Large intestine (tissue), 3 donors: ENCODE measurements at regions not wholly inside any gene's neighbourhood (a gene's known extent, or its start where the extent isn't known, plus 50 kb on each side); places are given as distances from the start of the nearest gene placed in this dataset.
A peak's percentile ranks its signal among the peaks of the same experiment; 100 is the strongest.

Experiments
- DNase-seq, 2 donors: peaks; one replicate each; pipeline versions ENCODE4 v3.0.0 to v3.0.0-alpha.2; 2013
- H3K27ac ChIP-seq: one replicate; pipeline ENCODE4 v1.5.1; 2013; ENCODE audit warnings: low read length
- H3K27me3 ChIP-seq: 2 replicates; pipeline ENCODE4 v1.6.1; 2013; ENCODE audit warnings: low read length; ENCODE audit not compliant: control insufficient read depth, insufficient read depth
- H3K36me3 ChIP-seq: 2 replicates; pipeline ENCODE4 v1.6.1; 2013; ENCODE audit warnings: low read length; ENCODE audit not compliant: control insufficient read depth, insufficient read depth
- H3K4me1 ChIP-seq: one replicate; pipeline ENCODE4 v1.6.1; 2013; ENCODE audit warnings: low read length; ENCODE audit not compliant: control insufficient read depth, insufficient read depth
- H3K4me3 ChIP-seq: one replicate; pipeline ENCODE4 v1.5.1; 2013; ENCODE audit warnings: low read length
- H3K9me3 ChIP-seq: one replicate; pipeline ENCODE4 v1.6.1; 2013; ENCODE audit warnings: mild to moderate bottlenecking, low read depth, low read length, moderate library complexity; ENCODE audit not compliant: control insufficient read depth
- WGBS: methylation state at CpG from one replicate; pipeline ENCODE4 v1.1.5; 2013; ENCODE audit warnings: low lambda C conversion rate; ENCODE audit not compliant: insufficient coverage; 5-methylcytosine and 5-hydroxymethylcytosine counted together

- Histone ChIP-seq H3K27me3 (no peaks in the 10 kb centered on the region), H3K4me1 (no peaks in the 10 kb centered on the region), H3K9me3 (no peaks in the 10 kb centered on the region), H3K4me3 (no peak overlapping the region), H3K27ac (no peak overlapping the region), H3K36me3 (no peaks in the 10 kb centered on the region)
- DNase-seq: no peak
- WGBS: 71% methylated on average over 1 of the region's 3 CpGs
Observed at GRCh38 chr13:87867426-87867825, 196.3 kb downstream of the SLITRK5 start.

- Histone ChIP-seq H3K9me3 (no peaks in the 10 kb centered on the region), H3K4me1 (no peaks in the 10 kb centered on the region), H3K27ac (no peak overlapping the region), H3K27me3 (no peaks in the 10 kb centered on the region), H3K36me3 (no peaks in the 10 kb centered on the region), H3K4me3 (no peak overlapping the region)
- WGBS: 75% methylated on average over 1 of the region's 2 CpGs
- DNase-seq: no peak
Observed at GRCh38 chr13:87868731-87869130, 197.6 kb downstream of the SLITRK5 start.

- H3K27ac ChIP-seq: no peak overlapping the region
- no peaks in the 10 kb centered on the region for H3K27me3 ChIP-seq
- DNase-seq: no peak
- no peaks in the 10 kb centered on the region for H3K36me3 ChIP-seq
- H3K9me3 ChIP-seq: no peaks in the 10 kb centered on the region
- no peaks in the 10 kb centered on the region for H3K4me1 ChIP-seq
- WGBS: 70% methylated on average over 2 of the region's 2 CpGs
- no peak overlapping the region for H3K4me3 ChIP-seq
Observed at GRCh38 chr13:87872813-87873212, 201.6 kb downstream of the SLITRK5 start.

- WGBS: 50% methylated on average over 1 of the region's 2 CpGs
- Histone ChIP-seq H3K36me3 (no peaks in the 10 kb centered on the region), H3K9me3 (no peaks in the 10 kb centered on the region), H3K27ac (no peak overlapping the region), H3K4me1 (no peaks in the 10 kb centered on the region), H3K27me3 (no peaks in the 10 kb centered on the region), H3K4me3 (no peak overlapping the region)
- DNase-seq: no peak
Observed at GRCh38 chr13:87877477-87877876, 206.3 kb downstream of the SLITRK5 start.

GRCh38 chr13:87878706-87879105 is 207.5 kb downstream of the SLITRK5 start:
- Histone ChIP-seq H3K27ac (no peak overlapping the region), H3K36me3 (no peaks in the 10 kb centered on the region), H3K27me3 (no peaks in the 10 kb centered on the region), H3K9me3 (no peaks in the 10 kb centered on the region), H3K4me3 (no peak overlapping the region), H3K4me1 (no peaks in the 10 kb centered on the region)
- DNase-seq: no peak

- Histone ChIP-seq H3K27ac (no peak overlapping the region), H3K4me3 (no peak overlapping the region), H3K4me1 (no peaks in the 10 kb centered on the region), H3K27me3 (no peaks in the 10 kb centered on the region), H3K9me3 (no peaks in the 10 kb centered on the region), H3K36me3 (no peaks in the 10 kb centered on the region)
- peak in 1 of 2 donors; percentile 2 for DNase-seq
- no CpG with 5 or more reads among the region's 5 CpGs for WGBS
Observed at GRCh38 chr13:87884884-87885283, 213.7 kb downstream of the SLITRK5 start.

- no peak overlapping the region for H3K4me3 ChIP-seq
- 80% methylated on average over 1 of the region's 6 CpGs for WGBS
- H3K27me3 ChIP-seq: no peaks in the 10 kb centered on the region
- H3K9me3 ChIP-seq: no peaks in the 10 kb centered on the region
- no peaks in the 10 kb centered on the region for H3K36me3 ChIP-seq
- H3K27ac ChIP-seq: no peak overlapping the region
- no peak for DNase-seq
- no peaks in the 10 kb centered on the region for H3K4me1 ChIP-seq
Observed at GRCh38 chr13:87887459-87888123, 216.4 kb downstream of the SLITRK5 start.

GRCh38 chr13:87889254-87889653 is 218.1 kb downstream of the SLITRK5 start:
- Histone ChIP-seq H3K27ac (no peak overlapping the region), H3K36me3 (no peaks in the 10 kb centered on the region), H3K9me3 (no peaks in the 10 kb centered on the region), H3K4me1 (no peaks in the 10 kb centered on the region), H3K4me3 (no peak overlapping the region), H3K27me3 (no peaks in the 10 kb centered on the region)
- no peak for DNase-seq
- 40% methylated on average over 2 of the region's 2 CpGs for WGBS

- no peak overlapping the region for H3K27ac ChIP-seq
- no peak overlapping the region for H3K4me3 ChIP-seq
- H3K4me1 ChIP-seq: no peaks in the 10 kb centered on the region
- DNase-seq: no peak
- H3K9me3 ChIP-seq: no peaks in the 10 kb centered on the region
- no peaks in the 10 kb centered on the region for H3K27me3 ChIP-seq
- H3K36me3 ChIP-seq: no peaks in the 10 kb centered on the region
Observed at GRCh38 chr13:87893186-87893585, 222.0 kb downstream of the SLITRK5 start.

- Histone ChIP-seq H3K4me3 (no peak overlapping the region), H3K27me3 (no peaks in the 10 kb centered on the region), H3K9me3 (no peaks in the 10 kb centered on the region), H3K27ac (no peak overlapping the region), H3K4me1 (no peaks in the 10 kb centered on the region), H3K36me3 (no peaks in the 10 kb centered on the region)
- DNase-seq: no peak
- no CpG with 5 or more reads among the region's 2 CpGs for WGBS
Observed at GRCh38 chr13:87894059-87894458, 222.9 kb downstream of the SLITRK5 start.

GRCh38 chr13:87903553-87903952 is 232.4 kb downstream of the SLITRK5 start:
- DNase-seq: no peak
- no peak overlapping the region for H3K27ac ChIP-seq
- H3K4me3 ChIP-seq: no peak overlapping the region

More at GRCh38 chr13:87903553-87903952, 232.4 kb downstream of the SLITRK5 start:
- Histone ChIP-seq H3K36me3 (no peaks in the 10 kb centered on the region), H3K27me3 (no peaks in the 10 kb centered on the region), H3K4me1 (no peaks in the 10 kb centered on the region), H3K9me3 (no peaks in the 10 kb centered on the region)
